Neural progenitor cell (in vitro differentiated cells): ENCODE measurements at regions not wholly inside any gene's neighbourhood (a gene's known extent, or its start where the extent isn't known, plus 50 kb on each side); places are given as distances from the start of the nearest gene placed in this dataset.

ENCODE experiments used
- CTCF ChIP-seq: fragments of 200-600 bp; sonication (generic); IDR thresholded peaks from 2 replicates; pipeline ENCODE4 v1.5.1; 2017; ENCODE audit warnings: antibody characterized with exemption, mild to moderate bottlenecking
- EZH2 ChIP-seq: fragments of 200-600 bp; sonication (generic); IDR thresholded peaks from 2 replicates; pipeline ENCODE4 v1.6.1; 2017; ENCODE audit warnings: antibody characterized with exemption, mild to moderate bottlenecking, moderate library complexity

DNA sequence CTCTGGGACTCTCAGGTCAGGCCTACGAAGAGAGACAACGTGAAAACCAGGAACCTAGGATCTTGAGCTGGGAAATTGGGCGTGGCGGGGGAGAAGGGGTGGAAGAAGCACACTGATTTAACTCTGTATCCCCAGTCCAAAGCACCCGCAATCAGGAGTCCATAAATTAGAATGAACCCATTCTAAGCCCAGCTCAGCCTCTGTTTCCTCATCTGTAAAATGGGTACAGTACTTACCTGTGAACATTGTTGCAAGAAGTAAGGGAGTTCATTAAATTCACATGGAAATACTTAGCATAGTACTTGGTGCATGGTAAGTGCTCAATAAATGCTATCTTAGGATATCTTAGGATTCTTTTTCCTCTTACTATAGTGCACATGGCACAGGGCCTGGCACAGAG is 326.7 kb downstream of the BCOR start:
- TF ChIP-seq EZH2 (no peak), CTCF (no peak)
